Right hindlimb (tissue), 1 donor: ENCODE measurements at regions not wholly inside any gene's neighbourhood (a gene's known extent, or its start where the extent isn't known, plus 50 kb on each side); places are given as distances from the start of the nearest gene placed in this dataset.

Experiments used
- DNase-seq: peaks from one replicate; pipeline ENCODE4 v3.0.0-alpha.2; 2018

DNA sequence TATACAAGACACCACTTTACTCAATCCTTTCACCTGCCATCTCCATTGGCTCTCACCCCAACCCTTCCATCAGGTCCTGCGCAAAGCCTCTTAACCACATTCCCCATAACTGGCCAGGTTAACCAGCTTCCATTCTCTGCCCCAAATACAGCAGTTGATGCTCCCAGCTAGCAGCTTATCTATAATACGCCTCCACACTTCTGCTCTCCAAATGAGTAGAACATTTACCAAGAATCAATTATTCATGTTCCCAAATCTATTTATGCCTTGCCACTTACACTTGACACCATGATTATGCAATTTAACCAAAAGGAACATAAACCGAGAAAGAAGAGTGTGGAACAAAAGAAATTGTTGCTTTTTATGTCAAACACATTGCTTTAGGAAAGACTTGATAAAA lies 103.7 kb upstream of the TPM1 start:
- no peak for DNase-seq

DNA sequence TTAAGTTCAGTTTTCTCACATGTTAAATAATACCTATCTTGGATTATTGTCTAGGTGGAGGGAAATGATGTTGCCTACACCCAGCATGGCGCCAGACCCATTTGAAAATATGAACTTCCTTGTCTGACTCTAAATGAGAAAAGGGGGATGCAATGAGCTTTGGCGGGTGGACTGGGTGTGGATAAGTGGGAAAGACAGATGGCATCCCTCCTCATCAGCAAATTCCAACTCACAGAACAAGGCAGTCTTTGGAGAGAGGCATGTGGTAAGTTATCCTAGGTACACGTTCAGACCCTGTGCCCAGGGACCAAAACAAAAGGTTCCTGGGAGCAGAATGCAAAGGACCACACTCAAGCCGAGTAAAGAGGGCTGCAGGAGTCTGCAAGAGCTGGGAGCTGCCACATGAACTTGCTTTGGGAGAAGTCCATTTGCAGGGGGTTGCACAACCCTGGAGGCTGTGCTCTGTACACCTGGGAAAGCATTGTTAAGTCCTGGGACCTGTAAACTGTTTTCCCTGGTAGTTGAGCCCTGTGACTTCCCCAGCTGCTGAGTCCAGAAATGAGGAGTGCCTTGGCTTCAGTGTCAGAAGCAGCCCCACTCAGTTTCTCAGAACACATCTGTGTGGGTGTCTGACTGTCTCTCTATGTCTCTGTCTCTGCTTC lies 102.3 kb upstream of the TPM1 start:
- no peak for DNase-seq

DNA sequence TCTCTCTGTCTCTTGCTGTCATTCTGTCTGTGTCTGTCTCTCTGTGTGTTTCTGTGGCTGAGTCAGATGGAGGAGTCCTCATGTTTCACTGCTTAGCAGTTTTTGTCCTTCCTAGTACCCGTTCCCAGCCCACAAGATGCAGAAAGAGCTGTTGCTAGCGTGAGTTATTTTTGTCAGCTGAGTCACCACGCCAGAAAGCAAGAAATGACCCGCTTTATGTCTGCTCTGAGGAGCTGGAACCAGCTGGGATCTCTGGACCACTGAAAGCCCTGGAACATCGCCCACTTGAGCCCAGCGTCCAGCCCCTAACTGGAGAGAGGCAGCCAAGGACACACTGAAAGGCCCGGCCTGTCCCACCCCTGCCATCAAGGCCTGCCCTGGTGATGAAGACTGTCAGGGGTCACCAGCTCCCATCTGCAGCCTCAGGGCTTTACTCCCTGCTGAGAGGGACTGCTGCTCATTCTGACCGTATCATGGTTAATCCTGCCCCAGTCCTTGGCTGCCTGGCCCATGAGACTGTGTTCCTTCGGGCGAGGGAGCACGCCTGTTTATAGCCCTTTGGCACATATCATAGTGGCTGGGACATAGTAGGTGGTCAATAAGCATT lies 101.7 kb upstream of the TPM1 start:
- DNase-seq, result peak; percentile 81

DNA sequence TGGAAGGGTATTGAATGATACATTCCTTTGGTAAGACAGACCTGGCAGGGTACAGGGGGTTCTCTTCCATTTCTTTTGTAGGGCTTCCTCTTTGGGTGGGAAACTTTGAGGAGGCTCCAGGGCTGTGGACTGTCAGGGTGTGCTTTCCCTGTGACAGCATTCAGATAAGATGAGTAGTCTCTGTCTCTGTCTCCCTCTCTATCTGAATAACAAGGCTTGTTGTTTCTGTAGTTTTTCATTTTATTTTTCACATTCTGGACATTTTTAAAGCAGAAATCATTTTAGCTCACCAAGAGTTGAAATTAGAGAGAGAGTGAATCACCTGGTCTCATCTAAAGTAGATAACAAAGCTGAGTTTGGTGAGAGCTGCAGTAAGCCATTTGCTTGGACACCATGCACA lies 100.8 kb upstream of the TPM1 start:
- DNase-seq, result no peak

DNA sequence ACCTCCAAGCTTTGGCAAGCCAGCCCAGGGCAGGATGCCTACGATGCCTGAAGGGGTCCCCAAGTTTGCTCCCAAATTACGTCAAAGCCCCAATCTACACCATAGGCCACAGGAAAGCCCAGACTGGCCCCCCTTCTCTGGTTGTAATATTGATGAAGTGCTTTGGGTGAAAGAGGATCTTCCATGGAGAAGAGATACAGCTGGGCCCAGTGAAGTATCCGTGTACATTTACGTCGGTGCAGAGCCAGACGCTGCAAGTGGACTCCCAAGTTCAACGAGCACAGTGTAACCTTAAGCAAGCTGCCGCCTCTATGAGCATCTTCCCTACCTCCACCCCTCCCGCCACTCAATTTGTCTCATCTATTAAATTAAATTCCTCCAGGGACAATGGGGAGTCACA lies 100.1 kb upstream of the TPM1 start:
- no peak for DNase-seq

DNA sequence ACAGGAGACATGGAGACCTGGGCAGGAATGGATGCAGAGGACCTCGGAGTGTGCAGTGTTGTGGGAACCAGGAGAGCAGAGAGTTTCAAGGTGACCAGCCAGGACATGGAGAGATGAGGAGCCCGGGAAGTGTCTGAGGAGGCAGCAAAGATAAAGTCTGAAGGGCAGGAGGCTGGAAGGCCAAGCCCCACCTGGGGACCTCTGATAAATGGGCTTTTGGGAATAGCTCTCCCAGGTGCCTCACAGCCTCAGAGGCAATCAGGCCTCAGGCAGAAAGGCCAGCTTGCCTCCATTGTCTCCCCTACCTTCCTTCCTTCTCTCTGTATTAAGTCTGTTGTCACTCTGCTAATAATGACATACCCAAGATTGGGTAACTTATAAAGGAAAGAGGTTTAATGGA lies 97.5 kb upstream of the TPM1 start:
- no peak for DNase-seq

DNA sequence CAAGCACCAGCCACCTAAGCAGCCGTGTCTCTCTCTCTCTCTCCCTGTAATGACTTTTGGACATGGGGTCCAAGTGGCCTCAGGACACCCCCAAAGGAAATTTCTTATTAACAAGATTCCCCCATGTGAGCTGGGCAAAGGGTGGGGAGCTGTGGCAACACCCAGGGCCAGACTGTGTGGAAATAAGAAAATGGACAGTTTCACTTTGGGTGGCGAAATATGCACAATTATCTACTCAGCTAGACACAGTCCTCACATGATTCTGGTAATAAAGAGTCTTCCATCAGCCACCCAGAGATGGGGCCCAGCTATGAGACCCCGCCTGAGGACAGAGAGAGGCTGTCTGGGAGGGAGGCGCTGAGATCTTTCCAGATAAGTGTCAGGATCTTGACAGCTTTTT lies 96.8 kb upstream of the TPM1 start:
- no peak for DNase-seq

DNA sequence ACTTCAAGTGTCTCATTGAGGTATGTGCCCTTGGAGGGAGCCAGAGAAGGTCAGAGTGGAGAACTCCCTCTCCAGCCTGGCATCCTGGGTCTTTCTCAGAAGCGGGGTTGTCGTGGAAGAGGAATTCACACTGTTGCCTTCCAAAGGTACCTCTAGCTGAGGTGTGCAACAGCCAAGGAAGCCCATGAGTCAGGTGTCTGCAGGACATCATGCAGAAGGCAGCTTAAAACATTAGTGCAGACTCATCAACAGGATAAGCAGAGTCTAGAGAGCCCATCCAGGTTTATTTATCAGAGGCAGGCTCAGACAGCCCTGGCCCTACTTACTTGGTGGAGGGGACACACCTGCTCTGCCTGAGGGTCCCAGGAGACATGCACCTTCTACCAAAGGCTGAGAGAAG lies 95.6 kb upstream of the TPM1 start:
- DNase-seq, result no peak

DNA sequence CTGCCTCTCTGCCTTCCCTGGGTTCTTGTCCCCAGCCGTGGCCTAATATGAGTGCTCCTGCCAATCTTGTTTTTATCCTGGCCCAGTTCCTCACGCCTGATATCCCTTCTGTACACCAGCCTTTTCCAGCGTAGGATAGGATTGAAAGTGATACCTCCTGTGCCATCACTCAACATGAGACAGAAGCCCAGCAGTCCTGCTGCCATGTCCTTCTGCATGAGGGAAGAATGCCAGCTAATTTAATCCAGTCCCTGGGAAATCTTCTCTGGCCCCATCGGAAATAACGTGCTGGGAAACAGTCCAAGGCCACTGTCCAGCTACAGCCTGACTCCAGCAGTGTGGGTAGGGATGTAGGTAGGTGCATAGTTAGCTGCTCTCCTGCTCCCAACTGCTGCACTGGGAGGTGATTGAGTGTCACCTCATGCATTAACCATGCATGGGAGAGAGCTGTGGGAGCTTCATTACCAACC lies 92.0 kb upstream of the TPM1 start:
- no peak for DNase-seq

DNA sequence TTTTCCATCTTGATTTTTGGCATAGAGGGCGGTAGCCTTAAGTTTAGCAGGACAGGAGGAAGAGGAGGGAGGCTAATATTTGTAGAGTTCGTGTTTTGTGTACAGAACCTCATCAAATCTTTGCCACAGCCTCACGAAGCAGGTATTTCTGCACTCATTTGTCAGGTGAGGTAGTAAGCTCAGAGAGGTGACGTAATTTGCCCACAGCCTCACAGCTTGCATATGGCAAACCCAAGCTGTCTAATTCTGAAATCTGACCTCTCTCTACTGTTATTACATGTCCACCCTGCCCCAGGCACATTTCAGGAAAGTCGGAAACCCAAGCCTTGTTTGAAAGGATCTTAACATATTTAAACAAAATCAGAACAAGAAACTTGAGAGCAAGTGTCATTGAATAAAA lies 91.1 kb upstream of the TPM1 start:
- no peak for DNase-seq

DNA sequence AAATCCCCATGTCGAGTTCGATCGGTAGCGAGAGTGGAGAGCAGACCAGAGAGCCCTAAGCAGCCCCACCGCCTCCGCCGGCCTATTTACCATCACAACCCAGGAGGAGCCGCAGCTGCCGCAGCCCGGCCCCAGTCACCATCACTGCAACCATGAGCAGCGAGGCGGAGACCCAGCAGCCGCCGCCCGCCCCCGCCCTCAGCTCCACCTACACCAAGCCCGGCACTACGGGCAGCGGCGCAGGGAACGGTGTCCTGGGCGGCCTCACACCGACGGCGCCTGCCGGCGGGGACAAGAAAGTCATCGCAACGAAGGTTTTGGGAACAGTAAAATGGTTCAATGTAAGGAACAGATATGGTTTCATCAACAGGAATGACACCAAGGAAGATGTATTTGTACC lies 89.5 kb upstream of the TPM1 start:
- DNase-seq, result no peak

DNA sequence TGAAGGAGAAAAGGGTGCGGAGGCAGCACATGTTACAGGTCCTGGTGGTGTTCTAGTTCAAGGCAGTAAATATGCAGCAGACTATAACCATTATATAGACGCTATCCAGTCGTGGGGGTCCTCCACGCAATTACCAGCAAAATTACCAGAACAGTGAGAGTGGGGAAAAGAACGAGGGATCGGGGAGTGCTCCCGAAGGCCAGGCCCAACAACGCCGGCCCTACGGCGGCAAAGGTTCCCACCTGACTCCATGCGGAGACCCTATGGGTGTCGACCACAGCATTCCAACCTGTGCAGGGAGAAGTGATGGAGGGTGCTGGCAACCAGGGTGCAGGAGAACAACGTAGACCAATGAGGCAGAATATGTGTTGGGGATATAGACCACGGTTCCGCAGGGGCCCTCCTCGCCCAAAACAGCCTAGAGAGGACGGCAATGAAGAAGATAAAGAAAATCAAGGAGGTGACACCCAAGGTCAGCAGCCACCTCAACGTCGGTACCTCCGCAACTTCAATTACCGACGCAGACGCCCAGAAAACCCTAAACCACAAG lies 89.0 kb upstream of the TPM1 start:
- DNase-seq, result no peak

DNA sequence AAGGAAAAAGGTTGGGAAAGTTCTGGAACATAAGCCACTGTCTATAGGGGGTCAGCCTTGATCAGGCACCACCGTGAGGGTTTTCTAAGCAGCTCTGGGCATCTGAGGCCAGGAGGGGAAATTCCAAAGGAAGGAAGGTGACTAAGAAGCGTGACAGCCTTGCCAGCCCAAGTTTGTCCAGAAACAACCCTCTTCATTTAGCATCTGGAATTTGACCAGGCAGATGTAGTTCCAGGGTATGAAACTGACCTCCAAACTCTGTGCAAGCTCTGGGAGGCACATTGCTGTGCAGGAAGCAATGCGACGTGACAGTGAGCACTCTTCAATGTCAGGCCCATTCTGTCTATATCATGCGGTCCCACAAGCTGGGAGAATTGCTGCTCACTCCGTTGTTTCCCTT lies 85.4 kb upstream of the TPM1 start:
- DNase-seq, result no peak

DNA sequence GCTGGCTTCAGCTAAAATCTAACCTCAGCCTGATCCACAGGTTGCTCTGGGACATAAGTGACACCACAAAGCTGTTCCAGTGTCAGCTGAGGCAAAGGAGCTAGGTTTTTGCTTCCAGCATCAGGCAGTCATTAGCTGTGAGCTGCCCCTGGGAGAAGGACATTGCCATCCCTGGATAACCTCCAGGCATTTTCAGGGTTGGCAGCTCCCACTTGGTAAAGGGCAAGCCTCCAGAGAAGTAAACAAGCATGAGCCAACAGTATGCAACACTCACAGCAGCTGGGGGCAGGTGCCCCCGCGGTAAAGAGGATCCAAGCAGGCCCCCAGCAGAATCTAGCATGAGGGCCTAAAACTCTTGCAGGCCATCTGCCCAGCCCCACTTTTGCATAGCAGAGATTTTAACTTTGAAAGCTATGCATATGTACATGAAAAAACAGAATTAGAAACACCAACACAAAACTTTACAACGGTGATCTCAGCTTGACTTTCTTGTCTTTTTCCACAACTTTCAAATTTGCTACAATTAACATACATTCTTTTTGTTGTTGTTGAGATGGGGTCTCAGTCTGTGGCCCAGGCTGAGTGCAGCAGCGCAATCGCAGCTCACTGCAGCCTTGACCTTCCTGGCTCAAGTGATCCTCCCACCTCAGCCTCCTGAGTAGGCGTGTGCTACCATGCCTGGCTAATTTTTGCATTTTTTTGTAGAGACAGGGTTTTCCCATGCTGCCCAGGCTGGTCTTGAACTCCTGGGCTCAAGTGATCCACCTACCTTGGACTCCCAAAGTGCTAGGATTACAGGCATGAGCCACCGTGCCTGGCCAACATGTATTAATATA lies 83.8 kb upstream of the TPM1 start:
- DNase-seq, result peak; percentile 35

DNA sequence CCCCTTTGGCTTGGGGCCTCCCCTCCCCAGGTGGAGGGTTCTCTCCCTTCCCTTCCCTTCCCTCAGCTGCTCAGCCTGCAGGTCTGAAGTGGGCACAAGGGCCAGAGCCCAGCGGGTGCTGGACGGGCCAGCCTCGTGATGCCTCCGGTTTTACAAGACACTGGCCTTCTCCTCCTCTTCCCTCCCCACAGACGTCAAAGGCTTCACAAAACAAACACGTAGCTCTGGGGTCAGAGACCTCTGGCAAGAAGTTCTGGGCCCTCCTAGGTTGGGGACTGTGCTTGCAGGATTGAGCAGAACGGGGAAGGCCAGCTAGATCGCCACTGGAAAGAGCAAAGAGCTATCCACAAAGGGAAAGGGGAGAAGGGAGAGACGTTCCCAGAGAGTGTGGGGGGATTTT lies 81.4 kb upstream of the TPM1 start:
- DNase-seq, result no peak

DNA sequence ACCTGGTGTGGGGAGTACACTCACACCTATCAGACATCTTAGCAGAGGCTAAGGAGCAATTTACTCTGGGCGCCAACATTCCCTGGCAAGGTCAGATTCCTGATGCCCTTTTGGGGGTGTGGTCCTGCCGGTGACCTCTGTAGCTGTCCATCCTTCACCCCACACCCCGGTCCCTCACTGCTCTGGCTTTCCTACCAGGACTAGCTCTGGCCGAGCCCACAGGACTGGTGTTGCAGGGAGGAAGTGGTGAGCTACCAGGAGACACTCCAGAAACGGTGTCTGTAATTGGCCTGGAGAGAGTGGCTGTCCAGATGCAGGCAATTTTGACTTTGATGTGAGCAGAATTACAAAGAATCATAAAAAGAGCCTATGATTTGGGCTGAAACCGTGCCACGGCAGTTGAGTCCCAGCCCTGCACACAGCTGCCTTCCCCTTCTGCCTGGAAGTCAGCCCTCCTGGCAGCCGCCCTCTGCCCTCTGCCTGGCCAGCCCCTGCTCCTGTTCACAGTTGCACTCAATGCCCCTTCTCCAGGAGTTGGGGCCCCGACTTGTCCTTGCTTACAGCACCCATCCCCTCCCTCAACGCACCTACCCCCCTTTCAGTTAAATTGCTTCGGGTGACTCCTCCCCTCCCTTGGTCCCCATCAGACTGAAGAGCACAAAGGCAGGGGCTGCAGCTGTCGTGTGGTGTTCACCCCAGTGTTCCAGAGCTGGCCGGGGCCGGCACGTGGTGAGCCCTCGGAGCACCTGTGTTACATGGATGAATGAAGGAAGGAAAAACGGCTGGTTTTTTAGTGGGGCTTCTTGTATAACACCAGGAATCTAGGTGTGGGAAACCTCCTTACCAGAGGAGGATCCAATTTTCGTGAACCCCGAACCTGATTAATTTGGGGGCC lies 80.2 kb upstream of the TPM1 start:
- DNase-seq, result peak; percentile 50

DNA sequence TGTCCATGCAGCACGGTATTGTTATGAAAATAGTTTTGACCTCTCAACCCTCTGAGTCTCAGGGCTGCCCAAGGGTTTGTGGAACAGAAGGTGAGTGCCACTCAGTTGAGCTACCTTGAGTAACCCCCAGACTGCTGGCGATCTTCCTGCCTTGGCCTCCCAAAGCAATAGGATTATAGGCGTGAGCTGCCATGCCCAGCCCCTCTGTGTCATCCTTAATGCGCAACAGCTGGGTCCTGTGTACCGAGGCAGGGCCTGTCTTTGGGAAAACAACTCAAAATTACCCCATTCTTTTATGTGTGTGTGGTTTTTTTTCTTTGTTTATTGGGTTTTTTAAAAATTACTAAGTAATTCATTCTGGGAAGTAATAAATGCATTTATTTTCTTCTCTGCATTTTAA lies 78.3 kb upstream of the TPM1 start:
- no peak for DNase-seq

DNA sequence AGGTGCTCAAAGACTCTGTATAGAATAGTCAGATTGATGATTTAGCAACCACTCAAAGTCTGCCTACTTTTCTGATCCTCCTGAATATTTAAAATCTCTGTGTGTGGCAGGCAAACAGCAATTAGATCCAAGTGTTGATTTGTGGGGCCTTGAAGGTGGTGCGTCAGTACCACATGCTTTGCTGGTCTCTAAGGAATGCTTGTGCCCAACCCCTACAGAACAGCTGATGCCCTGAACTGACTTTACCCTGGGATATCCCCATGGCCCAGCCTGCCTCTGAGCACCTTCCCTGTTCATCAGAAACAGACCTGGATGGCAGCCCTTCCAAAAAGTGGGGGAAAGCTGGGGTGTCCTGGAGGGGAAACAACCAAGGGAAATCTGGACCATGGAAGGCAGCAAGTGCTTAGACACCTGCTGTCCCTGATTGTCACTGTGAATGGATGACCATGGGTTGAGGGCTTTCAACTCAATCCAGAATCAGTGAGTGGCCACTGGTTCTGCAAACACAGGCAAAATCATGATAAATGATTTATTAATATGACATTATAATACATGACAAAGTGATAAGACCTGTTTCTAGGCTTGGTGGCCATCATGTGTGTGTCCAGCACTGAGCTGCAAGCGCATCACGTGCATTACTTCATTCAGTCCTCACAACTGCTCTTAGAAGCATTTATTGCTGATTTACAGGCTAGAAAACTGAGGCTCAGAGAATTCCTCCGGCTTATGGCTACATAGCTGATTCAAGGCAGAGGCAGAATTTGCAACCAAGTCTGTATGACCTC lies 76.1 kb upstream of the TPM1 start:
- DNase-seq, result no peak

DNA sequence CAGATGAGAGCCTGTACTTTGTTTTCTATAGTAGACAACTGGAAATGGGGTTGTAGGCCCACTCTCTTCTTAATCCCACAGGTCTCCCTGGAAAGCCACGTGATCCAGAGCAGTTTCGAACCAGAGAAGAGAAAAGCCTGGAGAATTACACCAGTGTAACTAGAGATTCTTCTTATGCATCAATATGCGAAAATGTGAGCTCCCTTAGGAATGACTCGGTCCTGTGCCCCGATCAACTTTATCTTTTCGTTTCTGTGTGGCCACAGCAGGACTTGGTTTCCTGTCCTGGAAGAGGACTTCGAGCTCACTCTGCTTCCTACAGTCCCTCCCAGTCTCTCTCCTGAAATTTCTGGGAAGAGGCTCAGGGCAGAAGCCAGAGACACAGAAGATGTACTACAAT lies 73.8 kb upstream of the TPM1 start:
- no peak for DNase-seq

DNA sequence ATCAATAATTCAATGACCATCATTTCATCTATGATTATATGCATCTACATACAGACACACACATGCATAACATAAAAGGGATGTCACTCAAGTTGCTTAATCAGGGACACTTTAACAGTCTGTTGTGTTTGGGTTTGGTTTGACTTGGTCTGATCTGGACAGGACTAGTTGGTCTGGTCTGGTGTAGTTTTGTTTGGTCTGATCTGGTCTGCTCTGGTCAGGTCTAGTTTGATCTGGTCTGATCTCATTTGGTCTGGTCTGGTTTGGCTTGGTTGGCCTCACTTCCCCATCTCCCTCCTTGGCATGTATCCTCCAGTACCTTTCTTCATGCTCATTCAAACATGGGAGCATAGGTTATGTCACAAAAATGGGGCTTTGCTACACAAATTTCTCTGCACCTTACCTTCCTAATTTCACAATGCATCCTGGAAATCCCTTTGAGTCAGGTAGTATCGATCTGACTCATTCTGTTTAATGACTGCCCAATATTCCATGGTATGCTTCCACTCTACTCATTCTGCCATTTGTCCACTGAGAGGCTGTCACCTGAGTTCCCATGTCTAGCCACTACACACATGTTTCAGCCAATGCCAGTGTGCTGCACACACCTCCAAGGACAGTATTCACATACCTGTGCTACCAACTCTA lies 73.0 kb upstream of the TPM1 start:
- DNase-seq, result no peak

DNA sequence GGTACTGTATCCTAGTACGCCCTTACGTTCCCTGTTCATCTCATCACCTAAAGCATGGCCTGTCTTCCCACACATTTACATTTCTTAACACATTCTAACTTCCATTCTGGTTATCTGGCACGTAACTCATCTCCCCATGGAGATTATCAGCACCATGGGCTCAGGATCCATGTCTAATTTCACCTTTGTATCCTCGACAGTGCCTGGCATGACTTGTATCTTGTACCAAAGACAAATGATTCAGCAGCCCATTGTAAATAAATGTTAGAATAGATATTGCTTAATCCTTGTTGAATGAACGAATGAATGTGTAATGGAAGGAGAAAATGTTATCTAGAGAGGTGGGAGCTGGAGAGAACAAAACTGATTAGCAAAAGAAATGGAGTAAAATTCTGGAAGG lies 69.7 kb upstream of the TPM1 start:
- no peak for DNase-seq
